LNCAP (cell line): ENCODE measurements at regions not wholly inside any gene's neighbourhood (a gene's known extent, or its start where the extent isn't known, plus 50 kb on each side); places are given as distances from the start of the nearest gene placed in this dataset.

Source experiments
- CTCF ChIP-seq: fragments of 450-650 bp; IDR thresholded peaks from 2 replicates; pipeline ENCODE4 v1.5.1; 2017; ENCODE audit warnings: mild to moderate bottlenecking

- TF ChIP-seq CTCF: no peak
These were observed 137.3 kb downstream of the C12orf75 start for GRCh38 chr12:105467710-105468366.

DNA sequence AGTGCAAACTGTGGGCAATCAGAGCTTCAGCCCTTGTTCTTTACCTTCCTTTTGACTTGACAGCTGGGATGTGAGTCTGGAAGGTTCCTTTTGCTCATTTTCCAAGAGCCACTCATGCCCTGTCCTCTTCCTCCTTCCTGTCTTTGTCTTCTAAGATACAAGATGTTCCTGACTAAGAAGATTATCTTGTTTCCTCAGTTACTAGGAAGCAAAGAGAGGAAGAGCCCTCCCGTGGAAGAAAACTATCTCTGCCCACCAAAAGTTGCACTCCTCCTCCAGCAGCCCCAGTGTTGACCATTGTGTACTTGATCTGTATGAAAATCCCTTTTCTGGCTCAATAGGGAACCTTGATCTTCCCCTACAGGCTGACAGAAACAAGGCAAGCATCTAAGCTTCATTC lies 138.0 kb downstream of the C12orf75 start:
- no peak for TF ChIP-seq CTCF

DNA sequence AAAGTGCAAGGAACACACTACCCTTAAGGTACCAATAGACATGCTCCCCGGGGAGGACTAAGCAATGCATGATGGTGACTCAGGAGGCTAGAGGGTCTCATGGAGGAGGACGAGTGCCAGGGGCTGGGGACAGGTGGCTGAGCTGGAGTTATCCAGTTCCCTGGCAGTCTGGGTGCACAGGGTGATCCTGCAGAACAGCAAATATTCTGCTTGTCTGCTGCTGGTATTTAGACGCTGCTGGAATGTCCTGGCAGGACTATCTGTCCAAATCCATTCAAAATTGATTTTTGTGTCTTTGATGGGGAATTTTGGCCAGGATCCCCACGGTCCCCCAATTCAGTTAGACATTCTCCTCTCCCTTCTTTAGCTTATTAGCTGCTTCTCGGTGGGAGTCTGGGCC lies 138.7 kb downstream of the C12orf75 start:
- TF ChIP-seq CTCF: no peak

- TF ChIP-seq CTCF: no peak
These were observed 139.2 kb downstream of the C12orf75 start for GRCh38 chr12:105469701-105470100.

DNA sequence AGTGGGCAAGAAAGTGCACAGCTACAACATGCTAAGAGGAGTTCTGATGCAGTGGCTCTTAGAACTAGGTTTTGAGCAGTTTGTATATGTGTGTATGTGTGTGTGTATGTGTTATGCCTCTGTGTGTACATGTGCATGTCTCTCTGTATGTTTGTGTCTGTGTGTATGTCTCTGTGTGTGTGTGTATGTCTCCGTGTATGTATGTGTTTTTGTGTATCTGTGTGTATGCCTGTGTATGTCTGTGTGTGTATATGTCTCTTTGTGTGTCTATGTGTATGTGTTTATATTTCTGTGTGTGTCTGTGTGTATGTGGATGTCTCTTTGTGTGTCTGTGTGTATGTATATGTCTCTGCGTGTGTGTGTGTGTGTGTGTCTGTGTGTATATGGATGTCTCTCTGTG lies 139.6 kb downstream of the C12orf75 start:
- TF ChIP-seq CTCF: no peak

GRCh38 chr12:105470601-105471000 lies 140.1 kb downstream of the C12orf75 start:
- TF ChIP-seq CTCF: no peak

DNA sequence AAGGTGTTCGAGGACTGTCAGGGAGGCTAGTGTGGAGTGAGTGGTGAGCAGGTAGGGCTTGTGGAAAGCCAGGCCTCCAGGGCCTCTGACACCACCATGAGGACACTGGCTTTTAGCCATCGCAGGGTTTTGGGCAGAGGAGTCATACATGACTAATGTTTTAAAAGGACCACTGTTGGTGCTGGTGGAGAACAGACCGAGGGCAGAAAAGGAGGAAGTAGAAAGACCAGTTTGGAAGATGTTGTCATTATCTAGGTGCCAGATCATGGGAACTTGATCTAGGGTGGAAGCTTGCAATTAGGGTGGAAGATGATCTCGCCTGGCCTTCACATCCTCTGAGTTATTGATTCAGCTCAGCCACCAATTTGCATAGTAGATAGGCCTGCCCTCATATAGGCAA lies 144.2 kb downstream of the C12orf75 start:
- no peak for TF ChIP-seq CTCF

GRCh38 chr12:105476616-105477015 lies 146.1 kb downstream of the C12orf75 start:
- no peak for TF ChIP-seq CTCF
